Ishikawa (cell line): ENCODE measurements at regions not wholly inside any gene's neighbourhood (a gene's known extent, or its start where the extent isn't known, plus 50 kb on each side); places are given as distances from the start of the nearest gene placed in this dataset.

Source experiments
- CEBPB ChIP-seq: IDR thresholded peaks from 2 replicates; pipeline ENCODE4 v1.6.1; 2012
- CREB1 ChIP-seq: IDR thresholded peaks from 2 replicates; pipeline ENCODE4 v1.6.1; 2012; ENCODE audit warnings: low read depth
- EGR1 ChIP-seq: IDR thresholded peaks from 2 replicates; pipeline ENCODE4 v1.6.1; 2012
- EP300 ChIP-seq: IDR thresholded peaks from 2 replicates; pipeline ENCODE4 v1.6.1; 2012; ENCODE audit warnings: borderline replicate concordance
- FOXM1 ChIP-seq: IDR thresholded peaks from 2 replicates; pipeline ENCODE4 v1.6.1; 2012; ENCODE audit warnings: low read depth, borderline replicate concordance
- NFIC ChIP-seq: IDR thresholded peaks from 2 replicates; pipeline ENCODE4 v1.6.1; 2012
- RAD21 ChIP-seq: IDR thresholded peaks from 2 replicates; pipeline ENCODE4 v1.6.1; 2012; ENCODE audit warnings: low read depth
- TAF1 ChIP-seq: IDR thresholded peaks from 2 replicates; pipeline ENCODE4 v1.6.1; 2012; ENCODE audit warnings: low read depth, mild to moderate bottlenecking
- TCF12 ChIP-seq: IDR thresholded peaks from 2 replicates; pipeline ENCODE4 v1.6.1; 2012; ENCODE audit warnings: low read depth
- TEAD4 ChIP-seq: IDR thresholded peaks from 2 replicates; pipeline ENCODE4 v1.6.1; 2012
- YY1 ChIP-seq: IDR thresholded peaks from 2 replicates; pipeline ENCODE4 v1.6.1; 2012; ENCODE audit warnings: low read depth
- ZBTB7A ChIP-seq: IDR thresholded peaks from 2 replicates; pipeline ENCODE4 v1.6.1; 2012; ENCODE audit warnings: low read depth
- TF ChIP-seq, protein P1 (sequence below): IDR thresholded peaks from 2 replicates; pipeline ENCODE4 v1.6.1; 2012
- TF ChIP-seq, protein P2 (sequence below): IDR thresholded peaks from 2 replicates; pipeline ENCODE4 v1.6.1; 2012; ENCODE audit warnings: low read depth, mild to moderate bottlenecking
- TF ChIP-seq, protein P3 (sequence below): IDR thresholded peaks from 2 replicates; pipeline ENCODE4 v1.6.1; 2012

DNA sequence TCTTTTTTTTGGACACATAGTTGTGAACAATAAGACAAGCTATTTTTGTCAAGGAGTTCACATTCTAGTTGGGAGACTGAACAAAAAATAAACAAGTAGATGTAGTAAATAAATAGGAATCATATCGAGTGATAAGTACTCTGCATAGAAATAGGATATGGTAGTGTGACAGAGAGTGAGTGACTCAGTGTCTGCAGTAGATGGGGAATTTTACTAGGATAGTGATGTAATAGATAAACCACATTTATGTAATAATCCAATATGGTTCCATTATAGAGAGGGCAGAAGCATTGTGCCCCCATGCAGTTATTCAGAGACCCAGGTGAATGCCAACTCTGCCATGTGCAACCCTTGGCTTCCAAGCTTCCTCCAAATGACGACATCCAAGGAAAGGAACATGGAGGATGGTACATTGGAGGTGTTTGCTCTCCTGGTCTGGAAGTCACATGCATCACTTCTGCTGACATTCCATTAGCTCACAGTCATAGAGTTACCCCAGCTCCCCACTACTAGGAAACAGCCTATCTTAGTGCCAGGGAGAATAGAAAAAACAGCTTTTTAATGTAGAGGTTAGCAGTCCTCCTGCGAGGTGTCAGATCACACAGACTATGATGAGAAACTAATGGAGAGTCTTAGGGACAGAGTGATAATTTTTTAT is 595.4 kb downstream of the NYAP2 start:
- TF ChIP-seq RAD21: no peak

DNA sequence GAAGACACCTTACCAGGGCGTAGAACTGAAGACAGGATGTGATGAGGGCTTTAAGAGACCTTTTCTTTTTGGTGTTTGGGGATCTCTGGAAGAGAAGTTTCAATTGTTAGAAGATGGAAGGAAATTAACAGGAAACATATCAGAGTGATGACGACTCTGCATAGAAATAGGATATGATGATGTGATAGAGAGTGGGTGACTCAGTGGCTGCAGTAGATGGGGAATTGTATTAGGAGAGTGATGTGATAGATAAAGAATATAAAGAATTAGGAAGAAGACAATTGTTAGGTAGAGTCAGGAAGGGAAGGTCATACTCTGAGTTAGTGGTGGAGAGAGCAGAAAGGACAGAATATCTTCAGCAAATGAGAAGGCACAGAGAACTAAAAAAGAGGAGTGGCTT is 593.9 kb downstream of the NYAP2 start:
- TF ChIP-seq TCF12 (no peak), NFIC (no peak), EGR1 (no peak), CEBPB (no peak), ZBTB7A (no peak), YY1 (no peak), EP300 (no peak), CREB1 (no peak), TAF1 (no peak), RAD21 (no peak), TEAD4 (no peak), FOXM1 (no peak)
- TF ChIP-seq, protein P1, sequence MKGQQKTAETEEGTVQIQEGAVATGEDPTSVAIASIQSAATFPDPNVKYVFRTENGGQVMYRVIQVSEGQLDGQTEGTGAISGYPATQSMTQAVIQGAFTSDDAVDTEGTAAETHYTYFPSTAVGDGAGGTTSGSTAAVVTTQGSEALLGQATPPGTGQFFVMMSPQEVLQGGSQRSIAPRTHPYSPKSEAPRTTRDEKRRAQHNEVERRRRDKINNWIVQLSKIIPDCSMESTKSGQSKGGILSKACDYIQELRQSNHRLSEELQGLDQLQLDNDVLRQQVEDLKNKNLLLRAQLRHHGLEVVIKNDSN: no peak
- TF ChIP-seq, protein P2, sequence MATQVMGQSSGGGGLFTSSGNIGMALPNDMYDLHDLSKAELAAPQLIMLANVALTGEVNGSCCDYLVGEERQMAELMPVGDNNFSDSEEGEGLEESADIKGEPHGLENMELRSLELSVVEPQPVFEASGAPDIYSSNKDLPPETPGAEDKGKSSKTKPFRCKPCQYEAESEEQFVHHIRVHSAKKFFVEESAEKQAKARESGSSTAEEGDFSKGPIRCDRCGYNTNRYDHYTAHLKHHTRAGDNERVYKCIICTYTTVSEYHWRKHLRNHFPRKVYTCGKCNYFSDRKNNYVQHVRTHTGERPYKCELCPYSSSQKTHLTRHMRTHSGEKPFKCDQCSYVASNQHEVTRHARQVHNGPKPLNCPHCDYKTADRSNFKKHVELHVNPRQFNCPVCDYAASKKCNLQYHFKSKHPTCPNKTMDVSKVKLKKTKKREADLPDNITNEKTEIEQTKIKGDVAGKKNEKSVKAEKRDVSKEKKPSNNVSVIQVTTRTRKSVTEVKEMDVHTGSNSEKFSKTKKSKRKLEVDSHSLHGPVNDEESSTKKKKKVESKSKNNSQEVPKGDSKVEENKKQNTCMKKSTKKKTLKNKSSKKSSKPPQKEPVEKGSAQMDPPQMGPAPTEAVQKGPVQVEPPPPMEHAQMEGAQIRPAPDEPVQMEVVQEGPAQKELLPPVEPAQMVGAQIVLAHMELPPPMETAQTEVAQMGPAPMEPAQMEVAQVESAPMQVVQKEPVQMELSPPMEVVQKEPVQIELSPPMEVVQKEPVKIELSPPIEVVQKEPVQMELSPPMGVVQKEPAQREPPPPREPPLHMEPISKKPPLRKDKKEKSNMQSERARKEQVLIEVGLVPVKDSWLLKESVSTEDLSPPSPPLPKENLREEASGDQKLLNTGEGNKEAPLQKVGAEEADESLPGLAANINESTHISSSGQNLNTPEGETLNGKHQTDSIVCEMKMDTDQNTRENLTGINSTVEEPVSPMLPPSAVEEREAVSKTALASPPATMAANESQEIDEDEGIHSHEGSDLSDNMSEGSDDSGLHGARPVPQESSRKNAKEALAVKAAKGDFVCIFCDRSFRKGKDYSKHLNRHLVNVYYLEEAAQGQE: no peak
- TF ChIP-seq, protein P3, sequence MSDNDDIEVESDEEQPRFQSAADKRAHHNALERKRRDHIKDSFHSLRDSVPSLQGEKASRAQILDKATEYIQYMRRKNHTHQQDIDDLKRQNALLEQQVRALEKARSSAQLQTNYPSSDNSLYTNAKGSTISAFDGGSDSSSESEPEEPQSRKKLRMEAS: no peak

DNA sequence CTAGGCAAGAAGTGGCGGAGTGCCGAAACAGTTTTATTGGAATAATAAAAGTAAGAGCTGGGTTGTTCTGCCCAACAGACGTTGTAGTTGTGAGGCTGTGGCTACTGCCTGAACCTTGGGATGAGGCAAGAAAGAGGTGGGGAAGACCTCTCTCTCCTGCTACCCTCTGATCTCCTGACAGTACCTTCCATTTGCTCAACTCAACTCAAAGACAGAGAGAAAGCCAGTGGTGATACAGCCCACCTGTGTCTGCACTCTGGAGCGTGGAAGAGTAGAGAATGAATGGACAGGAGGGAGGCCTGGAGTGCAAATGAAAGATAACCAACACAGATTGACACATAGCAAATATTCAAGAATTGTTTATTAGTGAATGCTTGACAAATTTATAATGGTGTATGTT is 590.3 kb downstream of the NYAP2 start:
- TF ChIP-seq FOXM1: no peak
- no peak for TF ChIP-seq TAF1
- no peak for TF ChIP-seq ZBTB7A
- no peak for TF ChIP-seq CREB1
- TF ChIP-seq YY1: no peak
- TF ChIP-seq RAD21: no peak

DNA sequence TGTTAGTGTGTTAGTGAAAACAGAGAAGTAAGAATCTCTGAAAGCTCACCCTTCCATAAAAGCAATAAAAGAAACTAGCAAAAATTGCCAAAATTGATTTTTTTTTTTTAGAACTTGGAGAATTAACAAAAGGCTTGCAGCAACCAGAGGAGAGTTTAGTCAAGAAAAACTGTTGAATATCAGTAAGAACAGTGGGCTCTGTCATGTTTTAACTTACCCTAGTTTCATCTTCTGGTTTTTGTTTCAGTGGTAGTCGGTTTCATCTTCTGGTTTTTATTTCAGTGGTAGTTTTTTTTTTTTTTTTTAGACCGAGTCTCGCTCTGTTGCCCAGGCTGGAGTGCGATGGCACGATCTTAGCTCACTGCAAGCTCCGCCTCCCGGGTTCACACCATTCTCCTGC is 580.9 kb downstream of the NYAP2 start:
- TF ChIP-seq TEAD4: no peak
- no peak for TF ChIP-seq CREB1
- no peak for TF ChIP-seq CEBPB
- TF ChIP-seq EP300: no peak
- TF ChIP-seq TAF1: no peak
- TF ChIP-seq FOXM1: no peak
- no peak for TF ChIP-seq ZBTB7A
- no peak for TF ChIP-seq YY1
- no peak for TF ChIP-seq TCF12
- TF ChIP-seq RAD21: no peak
- TF ChIP-seq, protein P3: no peak
- TF ChIP-seq, protein P1: no peak
- no peak for TF ChIP-seq EGR1
- TF ChIP-seq, protein P2: no peak
- no peak for TF ChIP-seq NFIC

DNA sequence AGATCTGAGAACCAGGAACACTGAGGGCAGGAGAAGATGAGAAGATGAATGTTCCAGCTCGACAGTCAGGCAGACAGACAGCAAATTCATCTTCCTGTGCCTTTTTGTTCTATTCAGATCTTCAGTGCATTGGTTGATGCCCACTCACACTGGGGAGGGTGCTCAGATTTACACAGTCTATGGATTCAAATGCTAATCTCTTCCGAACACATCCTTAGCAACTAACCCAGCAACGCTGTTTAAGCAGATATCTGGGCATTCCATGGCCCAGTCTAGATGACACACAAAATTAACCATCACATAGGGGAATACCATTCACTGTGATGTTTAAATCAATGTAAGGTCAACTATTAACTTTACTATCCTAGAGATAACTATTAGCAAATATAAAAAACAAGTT is 571.9 kb downstream of the NYAP2 start:
- TF ChIP-seq CREB1 (no peak), EP300 (no peak), ZBTB7A (no peak)

DNA sequence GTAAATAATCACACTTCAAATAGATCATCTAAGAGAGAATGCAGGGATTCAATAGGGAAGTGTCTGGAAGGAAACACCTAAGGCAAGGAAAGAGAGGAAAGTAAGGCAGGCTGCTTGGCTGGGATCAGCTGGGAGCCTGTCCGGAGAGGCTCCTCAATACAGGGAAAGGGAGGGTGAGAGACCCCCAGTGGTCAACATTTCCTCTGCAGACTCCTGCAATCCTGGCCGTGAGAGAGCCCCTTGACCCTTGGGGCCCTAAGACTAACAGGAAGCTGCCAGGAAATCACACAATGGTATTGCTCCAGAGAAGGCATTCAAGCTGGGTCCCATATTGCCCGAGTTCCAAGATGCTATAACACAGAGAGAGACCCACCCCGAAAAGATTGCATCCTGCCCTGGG is 549.4 kb downstream of the NYAP2 start:
- TF ChIP-seq TCF12: no peak
- no peak for TF ChIP-seq EGR1
- TF ChIP-seq, protein P3: no peak
- TF ChIP-seq, protein P2: no peak
- TF ChIP-seq TAF1: no peak
